Tibial nerve (tissue), 4 donors: ENCODE measurements at regions not wholly inside any gene's neighbourhood (a gene's known extent, or its start where the extent isn't known, plus 50 kb on each side); places are given as distances from the start of the nearest gene placed in this dataset.
A peak's percentile ranks its signal among the peaks of the same experiment; 100 is the strongest.

Experiments used
- EP300 ChIP-seq, 2 donors: sonication (generic); formaldehyde crosslinking; IDR thresholded peaks; one replicate each; pipeline ENCODE4 v1.6.1; 2017; ENCODE audit warnings: antibody characterized with exemption in 2 of 2, mild to moderate bottlenecking in 1 of 2
- POLR2A ChIP-seq, 2 donors: fragments of 450-650 bp; IDR thresholded peaks; one replicate each; pipeline ENCODE4 v1.6.1; 2017; ENCODE audit warnings: antibody characterized with exemption in 2 of 2, mild to moderate bottlenecking in 2 of 2, moderate library complexity in 2 of 2
- TF ChIP-seq, protein P1 (sequence below), 5 experiments: fragments of 200-600 bp in 3 of 5; fragments of 450-650 bp in 2 of 5; sonication (generic) in 3 of 5; IDR thresholded peaks; one replicate each; pipeline ENCODE4 v1.5.1; 2016 to 2019; ENCODE audit warnings: antibody characterized with exemption in 5 of 5, mild to moderate bottlenecking in 3 of 5, moderate library complexity in 2 of 5

DNA sequence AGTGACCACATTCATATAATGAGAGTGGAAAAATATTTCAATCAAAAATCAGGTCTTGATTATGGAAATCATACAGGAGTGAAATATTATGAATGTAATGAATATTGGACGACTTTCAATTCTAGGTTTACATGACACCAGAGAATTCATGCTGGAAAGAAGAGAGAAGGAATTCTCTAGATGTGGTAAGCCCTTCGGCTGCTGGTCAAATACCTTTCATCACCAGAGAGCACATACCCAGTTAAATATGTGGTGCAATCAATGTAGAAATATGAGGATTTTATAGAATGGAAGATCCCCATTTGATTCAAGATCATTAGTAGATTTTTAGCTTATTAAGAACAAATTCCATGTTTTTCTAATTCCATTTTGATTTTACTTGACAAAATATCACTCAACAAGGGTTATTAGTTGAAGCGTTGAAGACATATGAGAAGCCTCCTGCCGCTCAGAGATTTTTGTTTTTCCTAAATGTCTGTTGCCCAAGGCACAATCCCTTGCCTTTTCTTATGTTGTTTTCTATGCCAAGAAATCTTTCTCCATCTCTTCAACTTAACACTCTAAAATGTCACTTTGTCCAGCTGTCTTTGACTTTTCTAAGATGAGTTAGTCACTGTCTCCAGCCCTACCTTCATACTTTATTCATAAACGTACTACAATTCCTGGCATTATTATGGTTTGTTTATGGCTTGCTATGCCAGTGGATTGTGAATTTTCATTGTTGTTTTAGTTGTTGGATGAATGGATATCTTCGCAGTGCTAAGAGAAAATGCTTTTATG lies 72.8 kb upstream of the ZDHHC17 start:
- TF ChIP-seq, protein P1, sequence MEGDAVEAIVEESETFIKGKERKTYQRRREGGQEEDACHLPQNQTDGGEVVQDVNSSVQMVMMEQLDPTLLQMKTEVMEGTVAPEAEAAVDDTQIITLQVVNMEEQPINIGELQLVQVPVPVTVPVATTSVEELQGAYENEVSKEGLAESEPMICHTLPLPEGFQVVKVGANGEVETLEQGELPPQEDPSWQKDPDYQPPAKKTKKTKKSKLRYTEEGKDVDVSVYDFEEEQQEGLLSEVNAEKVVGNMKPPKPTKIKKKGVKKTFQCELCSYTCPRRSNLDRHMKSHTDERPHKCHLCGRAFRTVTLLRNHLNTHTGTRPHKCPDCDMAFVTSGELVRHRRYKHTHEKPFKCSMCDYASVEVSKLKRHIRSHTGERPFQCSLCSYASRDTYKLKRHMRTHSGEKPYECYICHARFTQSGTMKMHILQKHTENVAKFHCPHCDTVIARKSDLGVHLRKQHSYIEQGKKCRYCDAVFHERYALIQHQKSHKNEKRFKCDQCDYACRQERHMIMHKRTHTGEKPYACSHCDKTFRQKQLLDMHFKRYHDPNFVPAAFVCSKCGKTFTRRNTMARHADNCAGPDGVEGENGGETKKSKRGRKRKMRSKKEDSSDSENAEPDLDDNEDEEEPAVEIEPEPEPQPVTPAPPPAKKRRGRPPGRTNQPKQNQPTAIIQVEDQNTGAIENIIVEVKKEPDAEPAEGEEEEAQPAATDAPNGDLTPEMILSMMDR (IDR thresholded peaks at IDR 0.05), result no peak
- TF ChIP-seq POLR2A (IDR thresholded peaks at IDR 0.05) (no peak), EP300 (IDR thresholded peaks at IDR 0.05) (peak in 1 of 2 donors; percentile 13)
